CD4-positive, alpha-beta memory T cell (primary cell): ENCODE measurements at regions not wholly inside any gene's neighbourhood (a gene's known extent, or its start where the extent isn't known, plus 50 kb on each side); places are given as distances from the start of the nearest gene placed in this dataset.

Experiments used
- CTCF ChIA-PET: fragments of 350-600 bp; sonication (Branson Sonifier 250); formaldehyde crosslinking; loops from one replicate; lab custom pipeline; 2021; ENCODE audit warnings: inconsistent platforms; ENCODE audit not compliant: partially characterized antibody; lab: Charles Lee
- POLR2A ChIA-PET: fragments of 350-600 bp; sonication (Branson Sonifier 250); formaldehyde crosslinking; loops from one replicate; lab custom pipeline; 2021; ENCODE audit not compliant: partially characterized antibody; lab: Charles Lee
- DNase-seq, 5 donors: peaks; one replicate each; pipeline versions ENCODE4 v3.0.0 to v3.0.0-alpha.2; 2020 to 2022; ENCODE audit warnings: mixed read lengths in 1 of 5
- H3K27ac ChIP-seq: one replicate; pipeline ENCODE4 v1.7.0; 2013; ENCODE audit warnings: low read depth, low read length
- H3K27me3 ChIP-seq: 2 replicates; pipeline ENCODE4 v1.7.0; 2013; ENCODE audit warnings: mild to moderate bottlenecking, low read length, moderate library complexity; ENCODE audit not compliant: insufficient read depth
- H3K36me3 ChIP-seq: 2 replicates; pipeline ENCODE4 v1.7.0; 2013; ENCODE audit warnings: mild to moderate bottlenecking, low read length, moderate library complexity; ENCODE audit not compliant: insufficient read depth
- H3K4me1 ChIP-seq: 2 replicates; pipeline ENCODE4 v1.7.0; 2013; ENCODE audit warnings: mild to moderate bottlenecking, low read length, moderate library complexity; ENCODE audit not compliant: insufficient read depth
- H3K4me3 ChIP-seq, 2 donors: one replicate each; pipeline ENCODE4 v1.7.0; 2013; ENCODE audit warnings: low read length in 2 of 2, mild to moderate bottlenecking in 1 of 2
- H3K9me3 ChIP-seq, 2 donors: one replicate each; pipeline ENCODE4 v1.7.0; 2013; ENCODE audit warnings: low read length in 2 of 2, control low read depth in 1 of 2; ENCODE audit not compliant: control insufficient read depth in 1 of 2
- H3K27ac Mint-ChIP-seq, 7 donors: one replicate each; pipeline ENCODE4 v1.8.0; 2020 to 2021; ENCODE audit warnings: mixed read lengths in 7 of 7, mild to moderate bottlenecking in 6 of 7, inconsistent platforms in 3 of 7, moderate library complexity in 3 of 7
- H3K27me3 Mint-ChIP-seq, 2 donors: one replicate each; pipeline ENCODE4 v1.8.0; 2020 to 2021; ENCODE audit warnings: mixed read lengths in 2 of 2
- H3K36me3 Mint-ChIP-seq, 2 donors: one replicate each; pipeline ENCODE4 v1.8.0; 2020 to 2021; ENCODE audit warnings: mixed read lengths in 2 of 2, inconsistent platforms in 1 of 2, mild to moderate bottlenecking in 1 of 2
- H3K4me1 Mint-ChIP-seq, 4 donors: one replicate each; pipeline ENCODE4 v1.8.0; 2020 to 2021; ENCODE audit warnings: mixed read lengths in 4 of 4, mild to moderate bottlenecking in 1 of 4
- H3K4me3 Mint-ChIP-seq, 8 donors: one replicate each; pipeline ENCODE4 v1.8.0; 2020 to 2021; ENCODE audit warnings: mixed read lengths in 8 of 8, mild to moderate bottlenecking in 7 of 8, moderate library complexity in 6 of 8, inconsistent platforms in 3 of 8
- H3K9me3 Mint-ChIP-seq, 8 donors: one replicate each; pipeline ENCODE4 v1.8.0; 2020 to 2021; ENCODE audit warnings: mixed read lengths in 8 of 8, mild to moderate bottlenecking in 5 of 8, inconsistent platforms in 3 of 8, moderate library complexity in 1 of 8
- intact Hi-C: fragments of 100-400 bp; cut with micrococcal nuclease; formaldehyde crosslinking; loops from one replicate; pipeline ENCODE4 v1.15.1; 2023

DNA sequence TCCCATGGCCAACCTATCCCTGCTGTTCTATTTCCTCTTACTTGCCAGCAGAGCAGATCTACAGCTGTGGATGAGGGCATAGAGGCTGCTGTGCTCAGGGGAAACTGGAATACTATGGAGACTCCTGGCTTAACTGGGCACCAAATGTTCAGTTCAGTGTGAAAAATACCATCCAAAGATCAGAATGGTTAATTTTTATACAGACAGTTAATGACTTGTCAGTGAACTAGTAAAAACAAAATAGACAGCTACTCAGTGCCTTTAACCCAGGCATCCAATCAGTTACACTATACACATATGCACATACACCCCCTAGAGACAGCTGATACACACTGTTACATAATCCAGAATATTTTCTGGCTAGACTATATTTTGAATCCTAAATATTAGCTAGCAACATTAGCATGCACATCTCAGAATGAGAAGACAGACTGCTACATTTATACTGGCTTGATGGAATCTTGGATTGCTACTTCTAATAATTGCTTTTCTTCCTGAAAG is 59.1 kb upstream of the WIPF1 start:
- H3K27ac ChIP-seq: no peak overlapping the region
- no peaks in the 10 kb centered on the region for H3K27me3 ChIP-seq
- DNase-seq: no peak
- peaks cover 17 to 35% (median 23%) of the 10 kb centered on the region in 4 donors for H3K4me1 Mint-ChIP-seq
- H3K27ac Mint-ChIP-seq: peak overlapping the region in 2 of 7 donors; percentile 17 to 50
- intact Hi-C loops: no loop called here
- ChIA-PET CTCF (interaction anchor here (1.0 to 2.5 kb wide), 7 partner anchors 10 to 54 kb away, joined by 3 to 8 read pairs (median 5); no protein-coding TSS in a partner anchor), POLR2A (interaction anchor here (0.9 kb wide), 1 partner anchor 21 kb away, joined by 4 read pairs; no protein-coding TSS in a partner anchor)
- H3K27me3 Mint-ChIP-seq: no peaks in the 10 kb centered on the region
- H3K36me3 Mint-ChIP-seq: peaks cover 0 to 17% of the 10 kb centered on the region in 2 donors
- H3K4me3 ChIP-seq: no peak overlapping the region
- H3K9me3 ChIP-seq: no peaks in the 10 kb centered on the region
- no peak overlapping the region for H3K4me3 Mint-ChIP-seq
- no peaks in the 10 kb centered on the region for H3K36me3 ChIP-seq
- peaks cover 22% of the 10 kb centered on the region for H3K4me1 ChIP-seq
- H3K9me3 Mint-ChIP-seq: peaks cover 0 to 6% (median under 1%) of the 10 kb centered on the region in 8 donors

DNA sequence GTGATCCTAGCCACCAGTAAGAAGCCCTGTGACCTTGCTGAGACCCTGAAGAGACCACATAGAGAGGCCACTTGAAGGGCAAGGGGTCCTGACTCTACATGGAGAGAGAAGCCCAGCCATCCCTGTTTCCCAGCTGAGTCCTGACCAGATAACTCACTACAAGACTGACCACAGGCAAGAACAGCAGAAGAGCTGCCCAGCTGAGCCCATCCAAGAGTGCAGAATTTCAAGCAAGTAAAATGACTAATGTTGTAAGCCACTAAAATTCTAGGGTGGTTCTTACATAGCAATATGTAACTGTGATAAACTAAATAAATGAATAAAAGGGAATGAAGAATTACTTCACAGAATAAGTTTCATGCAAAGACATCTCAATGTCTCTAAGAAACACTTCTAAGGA is 58.4 kb upstream of the WIPF1 start:
- Mint-ChIP-seq H3K4me3 (no peak overlapping the region), H3K27me3 (no peaks in the 10 kb centered on the region), H3K4me1 (peaks cover 14 to 36% (median 17%) of the 10 kb centered on the region in 4 donors), H3K9me3 (peaks cover 0 to 6% (median under 1%) of the 10 kb centered on the region in 8 donors), H3K36me3 (peaks cover 0 to 17% of the 10 kb centered on the region in 2 donors), H3K27ac (peak overlapping the region in 1 of 7 donors; percentile 40)
- Histone ChIP-seq H3K27ac (no peak overlapping the region), H3K9me3 (no peaks in the 10 kb centered on the region), H3K4me1 (peaks cover 22% of the 10 kb centered on the region), H3K27me3 (no peaks in the 10 kb centered on the region), H3K4me3 (no peak overlapping the region), H3K36me3 (no peaks in the 10 kb centered on the region)
- no peak for DNase-seq
- POLR2A ChIA-PET: no interaction called here
- intact Hi-C loops: no loop called here
- CTCF ChIA-PET: interaction anchor here (1.5 to 1.7 kb wide), 4 partner anchors 11 to 193 kb away, joined by 3 to 6 read pairs (median 5); no protein-coding TSS in a partner anchor

DNA sequence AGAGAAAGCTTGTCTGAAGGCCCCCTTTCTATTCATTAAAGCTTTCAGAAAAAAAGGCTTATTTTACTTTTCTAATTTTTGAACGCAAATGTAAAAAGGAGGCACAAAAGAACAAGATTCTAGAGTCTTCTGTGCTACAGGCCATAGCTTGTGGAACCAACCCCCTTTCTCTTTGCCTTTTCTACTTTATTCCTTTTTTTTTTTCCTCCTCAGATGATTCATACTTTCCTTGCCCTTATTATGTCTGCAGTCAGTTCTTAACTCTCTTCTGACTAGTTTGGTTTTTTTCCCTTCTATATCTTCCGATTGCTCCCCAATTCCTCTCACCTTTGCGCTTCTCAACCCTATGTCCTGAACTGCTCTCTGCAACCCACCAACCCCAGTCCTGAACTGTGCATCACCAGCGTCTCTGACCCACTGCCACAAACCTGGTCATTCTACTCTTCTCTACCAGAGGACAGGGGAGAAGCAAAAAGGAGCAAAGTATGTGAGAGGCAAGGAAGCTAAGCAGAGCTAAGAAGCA is 56.9 kb upstream of the WIPF1 start:
- Histone ChIP-seq H3K9me3 (no peaks in the 10 kb centered on the region), H3K36me3 (no peaks in the 10 kb centered on the region), H3K4me3 (no peak overlapping the region), H3K27me3 (no peaks in the 10 kb centered on the region), H3K4me1 (peaks cover 16% of the 10 kb centered on the region), H3K27ac (no peak overlapping the region)
- ChIA-PET POLR2A (interaction anchor here (0.6 kb wide), 1 partner anchor 11 kb away, joined by 3 read pairs; no protein-coding TSS in a partner anchor), CTCF (interaction anchor here (1.6 to 3.3 kb wide), 2 partner anchors 33 to 191 kb away, joined by 3 to 11 read pairs; no protein-coding TSS in a partner anchor)
- Mint-ChIP-seq H3K27me3 (no peaks in the 10 kb centered on the region), H3K4me3 (no peak overlapping the region), H3K4me1 (peaks cover 5 to 28% (median 14%) of the 10 kb centered on the region in 4 donors), H3K9me3 (peaks cover 0 to 9% (median 2%) of the 10 kb centered on the region in 8 donors), H3K27ac (peak overlapping the region in 3 of 7 donors; percentile 3 to 36 (median 19)), H3K36me3 (peaks cover 4 to 22% of the 10 kb centered on the region in 2 donors)
- intact Hi-C loops: no loop called here
- no peak for DNase-seq

GRCh38 chr2:174648896-174649295 is 51.3 kb upstream of the WIPF1 start:
- Mint-ChIP-seq H3K4me3 (no peak overlapping the region), H3K27me3 (no peaks in the 10 kb centered on the region), H3K9me3 (peaks cover 0 to 12% (median 4%) of the 10 kb centered on the region in 8 donors), H3K27ac (no peak overlapping the region), H3K36me3 (peaks cover 9 to 19% of the 10 kb centered on the region in 2 donors), H3K4me1 (peaks cover 0 to 9% (median 3%) of the 10 kb centered on the region in 4 donors)
- Histone ChIP-seq H3K27me3 (no peaks in the 10 kb centered on the region), H3K27ac (no peak overlapping the region), H3K36me3 (no peaks in the 10 kb centered on the region), H3K9me3 (peaks cover 0 to 5% of the 10 kb centered on the region in 2 donors), H3K4me1 (no peaks in the 10 kb centered on the region), H3K4me3 (no peak overlapping the region)
- DNase-seq: no peak
- CTCF ChIA-PET: interaction anchor here (1.3 kb wide), 1 partner anchor 40 kb away, joined by 3 read pairs; no protein-coding TSS in a partner anchor
- POLR2A ChIA-PET: interaction anchor here (0.9 kb wide), 1 partner anchor 15 kb away, joined by 4 read pairs; no protein-coding TSS in a partner anchor
- intact Hi-C loops: no loop called here
